K562 (cell line): ENCODE measurements at regions not wholly inside any gene's neighbourhood (a gene's known extent, or its start where the extent isn't known, plus 50 kb on each side); places are given as distances from the start of the nearest gene placed in this dataset.

Experiments used
- ATAC-seq: fragments of 200-7000 bp; cut with Tn5 transposase; 3 replicates; pipeline ENCODE4 v1.9.1; 2020; ENCODE audit warnings: moderate library complexity
- BruUV-seq: library from RNA; stranded (reverse); fragments of 400-500 nt; replicated peaks from 2 replicates; lab custom pipeline; 2021; lab: Mats Ljungman, UMichigan
- CTCF ChIA-PET: fragments of 300-600 bp; formaldehyde crosslinking; extraction: SDS; loops from one replicate; lab custom pipeline; 2021; ENCODE audit warnings: low intra/inter-chr PET ratio; lab: Yijun Ruan, JAX
- POLR2A ChIA-PET: fragments of 300-600, 350-650 bp; sonication (Branson Sonifier 250); formaldehyde crosslinking; extraction: SDS; loops from one replicate; lab custom pipeline; 2021; ENCODE audit warnings: antibody characterized with exemption, inconsistent platforms; lab: Yijun Ruan, JAX
- DNase-seq, 4 experiments: peaks; one replicate each; pipeline versions ENCODE4 v3.0.0 to v3.0.0-alpha.2; 2011 to 2018; ENCODE audit warnings: low spot score in 3 of 4, mixed read lengths in 3 of 4; ENCODE audit errors: extremely low read depth in 1 of 4
- FAIRE-seq: peaks from 2 replicates; lab custom pipeline; 2011; peaks lifted over from hg19 to GRCh38; lab: Jason Lieb, UNC
- H2AFZ ChIP-seq: 2 replicates; pipeline ENCODE4 v1.6.0; 2011; ENCODE audit warnings: low read depth, low read length, control low read depth, inconsistent platforms
- H3K27ac ChIP-seq: fragments of 200-600 bp; 3 replicates; pipeline ENCODE4 v1.8.0; 2011; ENCODE audit warnings: low read depth, mild to moderate bottlenecking, control low read depth, inconsistent platforms, low read length, moderate library complexity, mixed read lengths; ENCODE audit errors: extremely low read depth
- H3K27me3 ChIP-seq, 2 experiments: fragments of 300-600 bp in 1 of 2; 2 replicates in 1 of 2; 3 replicates in 1 of 2; pipeline versions ENCODE4 v1.6.0 to v1.8.0; 2011; ENCODE audit warnings: inconsistent platforms in 2 of 2, low read length in 2 of 2, mild to moderate bottlenecking in 1 of 2, mixed read lengths in 1 of 2, moderate library complexity in 1 of 2; ENCODE audit not compliant: control insufficient read depth in 2 of 2, insufficient read depth in 2 of 2
- H3K36me3 ChIP-seq: fragments of 300-600 bp; 3 replicates; pipeline ENCODE4 v1.8.0; 2011; ENCODE audit warnings: mild to moderate bottlenecking, low read length, inconsistent platforms; ENCODE audit not compliant: control insufficient read depth, insufficient read depth
- H3K4me1 ChIP-seq, 2 experiments: fragments of 200-600 bp in 1 of 2; replicated peaks in 1 of 2; 2 replicates in 1 of 2; 3 replicates in 1 of 2; pipeline versions ENCODE4 v1.5.1 to v1.8.0; 2011; ENCODE audit warnings: inconsistent platforms in 2 of 2, low read length in 2 of 2, mild to moderate bottlenecking in 1 of 2, mixed read lengths in 1 of 2, moderate library complexity in 1 of 2; ENCODE audit not compliant: control insufficient read depth in 2 of 2, insufficient read depth in 2 of 2
- H3K4me2 ChIP-seq: 2 replicates; pipeline ENCODE4 v1.6.1; 2011; ENCODE audit warnings: low read length, control low read depth, inconsistent platforms, mixed read lengths; ENCODE audit not compliant: insufficient read depth
- H3K4me3 ChIP-seq: fragments of 200-600 bp; sonication (generic), shearing (Covaris generic); 2 replicates; pipeline ENCODE4 v1.5.1; 2016; ENCODE audit warnings: control low read depth, inconsistent platforms
- H3K79me2 ChIP-seq: fragments of 200-600 bp; 3 replicates; pipeline ENCODE4 v1.8.0; 2011; ENCODE audit warnings: low read length, inconsistent platforms; ENCODE audit not compliant: control insufficient read depth, insufficient read depth
- H3K9ac ChIP-seq, 2 experiments: 2 replicates each; pipeline versions ENCODE4 v1.6.0 to v1.6.1; 2011; ENCODE audit warnings: low read depth in 2 of 2, low read length in 2 of 2, control low read depth in 1 of 2, inconsistent platforms in 1 of 2, mild to moderate bottlenecking in 1 of 2, mixed read lengths in 1 of 2; ENCODE audit not compliant: insufficient read depth in 1 of 2
- H3K9me1 ChIP-seq: one replicate; pipeline ENCODE4 v1.6.0; 2011; ENCODE audit warnings: inconsistent platforms, mild to moderate bottlenecking, low read length, moderate library complexity; ENCODE audit not compliant: control insufficient read depth, insufficient read depth
- H3K9me3 ChIP-seq: replicated peaks from 2 replicates; pipeline ENCODE4 v1.5.1; 2011; ENCODE audit warnings: low read depth, low read length, inconsistent platforms; ENCODE audit not compliant: control insufficient read depth, insufficient read depth
- H4K20me1 ChIP-seq: replicated peaks from 2 replicates; pipeline ENCODE4 v1.6.1; 2011; ENCODE audit warnings: low read length, inconsistent platforms, mixed read lengths; ENCODE audit not compliant: control insufficient read depth, insufficient read depth
- ARID3B ChIP-seq: fragments of 250-450 bp; sonication (Bioruptor Pico); IDR thresholded peaks from 2 replicates; pipeline ENCODE4 v1.4.0; 2020; ENCODE audit warnings: borderline replicate concordance
- CCNT2 ChIP-seq: IDR thresholded peaks from 2 replicates; pipeline ENCODE4 v1.6.1; 2011; ENCODE audit warnings: borderline replicate concordance, low read depth, mild to moderate bottlenecking, moderate library complexity, mixed read lengths, low read length; ENCODE audit not compliant: insufficient read length; ENCODE audit errors: extremely low read depth
- CGGBP1 ChIP-seq: fragments of 250-450 bp; sonication (Bioruptor Pico); IDR thresholded peaks from 2 replicates; pipeline ENCODE4 v1.9.0; 2021; ENCODE audit warnings: mild to moderate bottlenecking
- ETS2 ChIP-seq: IDR thresholded peaks from 2 replicates; pipeline ENCODE4 v1.6.1; 2016; ENCODE audit warnings: borderline replicate concordance, missing genetic modification characterization, mild to moderate bottlenecking, moderate library complexity, missing compliant biosample characterization; ENCODE audit not compliant: poor library complexity, severe bottlenecking
- EWSR1 ChIP-seq: fragments of 450-650 bp; IDR thresholded peaks from 2 replicates; pipeline ENCODE4 v1.6.1; 2018; ENCODE audit warnings: borderline replicate concordance, mild to moderate bottlenecking, low read depth, moderate library complexity; ENCODE audit not compliant: partially characterized antibody
- FOXK1 ChIP-seq: sonication (generic); formaldehyde crosslinking; IDR thresholded peaks from 2 replicates; pipeline ENCODE4 v1.8.0; 2022; ENCODE audit warnings: missing genetic modification reagents, mild to moderate bottlenecking, borderline replicate concordance
- ILF3 ChIP-seq: fragments of 450-650 bp; IDR thresholded peaks from 2 replicates; pipeline ENCODE4 v1.6.1; 2018; ENCODE audit warnings: antibody characterized with exemption, mild to moderate bottlenecking, moderate library complexity, borderline replicate concordance
- KDM1A ChIP-seq, 2 experiments: fragments of 450-650 bp; IDR thresholded peaks; 2 replicates each; pipeline ENCODE4 v1.6.1; 2016; ENCODE audit warnings: mild to moderate bottlenecking in 2 of 2
- KDM2B ChIP-seq: fragments of 250-450 bp; sonication (Bioruptor Pico); IDR thresholded peaks from 2 replicates; pipeline ENCODE4 v1.8.0; 2021; ENCODE audit warnings: mild to moderate bottlenecking, moderate library complexity
- KLF6 ChIP-seq: fragments of 250-450 bp; sonication (Bioruptor Pico); IDR thresholded peaks from 2 replicates; pipeline ENCODE4 v1.4.0; 2020; ENCODE audit warnings: mild to moderate bottlenecking, moderate library complexity, borderline replicate concordance
- NBN ChIP-seq: fragments of 450-650 bp; IDR thresholded peaks from 2 replicates; pipeline ENCODE4 v1.6.1; 2016; ENCODE audit warnings: low read depth, mild to moderate bottlenecking
- SETDB1 ChIP-seq: IDR thresholded peaks from one replicate; pipeline ENCODE4 v1.6.1; 2012; ENCODE audit warnings: low read length, control low read depth, inconsistent platforms
- SOX6 ChIP-seq: fragments of 450-650 bp; IDR thresholded peaks from 2 replicates; pipeline ENCODE4 v1.6.1; 2014; ENCODE audit warnings: mild to moderate bottlenecking
- XRCC5 ChIP-seq: fragments of 200-400 bp; formaldehyde crosslinking; IDR thresholded peaks from 2 replicates; pipeline ENCODE4 v1.6.1; 2017; ENCODE audit warnings: low read depth, mild to moderate bottlenecking, low read length
- ZNF121 ChIP-seq: sonication (generic); formaldehyde crosslinking; conservative IDR thresholded peaks from 2 replicates; pipeline ENCODE4 v1.8.0; 2022; ENCODE audit warnings: missing genetic modification reagents
- ZNF253 ChIP-seq: fragments of 250-450 bp; sonication (Bioruptor Pico); conservative IDR thresholded peaks from 2 replicates; pipeline ENCODE4 v1.6.1; 2021; ENCODE audit warnings: mild to moderate bottlenecking
- ZNF280A ChIP-seq: fragments of 450-650 bp; IDR thresholded peaks from 2 replicates; pipeline ENCODE4 v1.6.1; 2018; ENCODE audit warnings: mild to moderate bottlenecking, low read depth; ENCODE audit not compliant: partially characterized antibody
- ZNF699 ChIP-seq: fragments of 250-450 bp; sonication (Bioruptor Pico); IDR thresholded peaks from 2 replicates; pipeline ENCODE4 v1.8.0; 2021; ENCODE audit warnings: mild to moderate bottlenecking, moderate library complexity; ENCODE audit not compliant: insufficient replicate concordance
- WGBS: fragments of 100-300 bp; shearing (Covaris generic); methylation state at CpG from one replicate; pipeline ENCODE4 v1.1.6; 2016; ENCODE audit warnings: low coverage, mixed read lengths; ENCODE audit not compliant: insufficient coverage; ENCODE audit errors: missing lambda C conversion rate; 5-methylcytosine and 5-hydroxymethylcytosine counted together
- in situ Hi-C: fragments of 300-500 bp; cut with MboI; formaldehyde crosslinking; loops from 4 replicates; pipeline ENCODE4 v1.15.0; 2018; ENCODE audit warnings: inconsistent platforms, mixed read lengths
- intact Hi-C: fragments of 100-400 bp; cut with micrococcal nuclease; formaldehyde crosslinking; loops from 2 replicates; pipeline ENCODE4 v1.14.2; 2022

- peak in 2 of 4 experiments; percentile 71 to 72 for DNase-seq
- no peak for TF ChIP-seq CGGBP1 (CRISPR knock-in tag)
- no peak for TF ChIP-seq FOXK1 (CRISPR knock-in tag)
- TF ChIP-seq SOX6: peak; percentile 50; the same call in 1 of the 2 replicates
- peak; percentile 16 for TF ChIP-seq CCNT2
- TF ChIP-seq XRCC5: no peak
- TF ChIP-seq KDM2B (CRISPR knock-in tag): no peak
- TF ChIP-seq NBN: peak; percentile 46; the same call in 1 of the 2 replicates
- no peak for TF ChIP-seq ILF3
- TF ChIP-seq ARID3B (CRISPR knock-in tag): no peak
- no peak for TF ChIP-seq ZNF253 (CRISPR knock-in tag)
- TF ChIP-seq EWSR1: no peak
- peak; percentile 39 to 49; a peak in 2 of 4 replicates for TF ChIP-seq KDM1A (IDR thresholded peaks at IDR 0.05)
- TF ChIP-seq KLF6 (CRISPR knock-in tag): no peak
- no peak for TF ChIP-seq ZNF121 (CRISPR knock-in tag)
- TF ChIP-seq SETDB1: no peak
- no peak for TF ChIP-seq ETS2 (tag)
- no peak for TF ChIP-seq ZNF699 (CRISPR knock-in tag)
- TF ChIP-seq ZNF280A: no peak
Measured at GRCh38 chr2:42913280-42913878, 121.0 kb upstream of the HAAO start.

More at GRCh38 chr2:42913280-42913878, 121.0 kb upstream of the HAAO start:
- Histone ChIP-seq H3K4me2 (peak overlapping the region; percentile 40; the same call in 1 of the 2 replicates), H3K9ac (peak overlapping the region in 1 of 2 experiments; percentile 48; a peak in 1 of 4 replicates), H3K27ac (peak overlapping the region; percentile 69), H3K4me1 (peaks cover 11 to 27% of the 10 kb centered on the region in 2 experiments; a peak in 4 of 5 replicates), H2AFZ (peak overlapping the region; percentile 53), H3K4me3 (no peak overlapping the region), H3K27me3 (no peaks in the 10 kb centered on the region), H3K9me1 (no peaks in the 10 kb centered on the region), H3K79me2 (no peaks in the 10 kb centered on the region), H4K20me1 (no peaks in the 10 kb centered on the region), H3K9me3 (no peaks in the 10 kb centered on the region), H3K36me3 (no peaks in the 10 kb centered on the region)
- POLR2A ChIA-PET: interaction anchor here (0.6 kb wide), 1 partner anchor 15 kb away, joined by 3 read pairs; no protein-coding TSS in a partner anchor
- in situ Hi-C loops: no loop called here
- CTCF ChIA-PET: no interaction called here
- no TSS peak for BruUV-seq
- intact Hi-C loops: no loop called here
- ATAC-seq (peak; percentile 82), FAIRE-seq (peak; percentile 71)
- WGBS: 0% methylated on average over 2 of the region's 2 CpGs
